IPS-18c (cell line): ENCODE measurements at regions not wholly inside any gene's neighbourhood (a gene's known extent, or its start where the extent isn't known, plus 50 kb on each side); places are given as distances from the start of the nearest gene placed in this dataset.
"Not testable (repeated sequence)": the region's sequence is repeated elsewhere in the genome, so short reads cannot be mapped to it uniquely, and the experiment has no call there.

Experiments used
- H3K4me3 ChIP-seq: 2 replicates; pipeline ENCODE4 v1.7.0; 2013; ENCODE audit warnings: low read depth, mild to moderate bottlenecking, low read length, moderate library complexity; ENCODE audit not compliant: insufficient read depth
- H3K9me3 ChIP-seq: one replicate; pipeline ENCODE4 v1.6.1; 2013; ENCODE audit warnings: mild to moderate bottlenecking, low read length, moderate library complexity; ENCODE audit not compliant: control insufficient read depth, insufficient read depth

DNA sequence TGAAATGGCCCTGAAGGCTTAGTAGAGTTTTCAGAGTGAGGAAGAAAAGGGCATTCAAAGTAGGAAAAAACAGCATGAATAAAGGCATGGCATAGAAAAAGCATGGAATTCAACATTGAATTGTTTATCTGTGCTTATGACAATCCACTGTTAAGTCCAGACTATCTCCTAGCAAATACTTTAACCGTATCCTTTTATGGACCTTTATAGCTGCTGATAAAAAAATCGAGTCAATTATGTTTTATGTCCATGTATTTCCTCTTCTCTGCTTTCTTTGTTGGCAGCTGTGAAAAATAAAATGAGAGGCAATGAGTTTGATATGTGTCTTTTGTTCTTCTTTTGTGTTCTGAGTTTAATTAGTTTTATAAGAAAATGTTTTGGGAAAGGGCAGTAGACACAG is 70.4 kb downstream of the TDRD15 start:
- no peak overlapping the region for H3K4me3 ChIP-seq
- H3K9me3 ChIP-seq = no peaks in the 10 kb centered on the region

GRCh38 chr2:21194858-21195271 is 71.1 kb downstream of the TDRD15 start:
- Histone ChIP-seq H3K9me3 (no peaks in the 10 kb centered on the region), H3K4me3 (no peak overlapping the region)

DNA sequence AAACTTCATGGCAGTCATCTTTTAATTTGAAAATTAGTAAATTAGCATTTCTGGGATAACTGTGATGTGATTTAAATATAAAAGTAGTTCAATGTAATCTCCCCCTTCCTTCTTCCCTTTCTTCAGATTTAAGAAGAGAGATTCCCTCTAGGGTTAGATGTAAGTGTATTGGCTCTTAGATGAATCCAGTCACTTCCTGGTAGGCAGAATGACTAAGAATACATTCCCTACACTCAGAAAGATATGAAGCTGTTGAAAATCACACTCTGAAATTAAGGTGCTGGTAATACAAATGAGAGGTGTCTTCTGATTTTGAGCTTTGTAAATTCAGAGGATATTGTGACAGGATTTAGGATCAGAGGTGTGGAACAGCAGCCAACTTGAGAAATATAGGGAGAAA is 71.6 kb downstream of the TDRD15 start:
- H3K9me3 ChIP-seq = no peaks in the 10 kb centered on the region
- H3K4me3 ChIP-seq = no peak overlapping the region

- Histone ChIP-seq H3K9me3 (no peaks in the 10 kb centered on the region), H3K4me3 (no peak overlapping the region)
Measured at GRCh38 chr2:21198637-21199036, 74.9 kb downstream of the TDRD15 start.

DNA sequence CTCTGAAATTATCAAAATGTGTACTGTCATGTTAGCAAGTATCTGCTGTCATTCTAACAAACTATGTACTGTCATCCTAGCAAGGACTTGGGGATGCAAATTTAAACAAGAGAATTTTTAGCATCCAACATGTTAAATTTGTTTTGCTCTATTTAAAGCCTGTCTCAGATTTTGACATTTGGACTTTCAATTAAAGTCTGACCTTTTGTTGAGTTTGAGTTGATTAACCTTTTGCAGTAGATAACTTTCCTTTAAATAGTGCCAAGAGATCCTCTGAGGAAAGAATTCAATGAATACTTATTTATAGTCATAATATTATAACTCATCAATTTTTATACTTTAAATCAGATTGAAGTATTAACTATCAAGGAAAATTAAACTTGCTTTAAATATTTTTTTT is 80.2 kb downstream of the TDRD15 start:
- no peaks in the 10 kb centered on the region for H3K9me3 ChIP-seq
- no peak overlapping the region for H3K4me3 ChIP-seq

DNA sequence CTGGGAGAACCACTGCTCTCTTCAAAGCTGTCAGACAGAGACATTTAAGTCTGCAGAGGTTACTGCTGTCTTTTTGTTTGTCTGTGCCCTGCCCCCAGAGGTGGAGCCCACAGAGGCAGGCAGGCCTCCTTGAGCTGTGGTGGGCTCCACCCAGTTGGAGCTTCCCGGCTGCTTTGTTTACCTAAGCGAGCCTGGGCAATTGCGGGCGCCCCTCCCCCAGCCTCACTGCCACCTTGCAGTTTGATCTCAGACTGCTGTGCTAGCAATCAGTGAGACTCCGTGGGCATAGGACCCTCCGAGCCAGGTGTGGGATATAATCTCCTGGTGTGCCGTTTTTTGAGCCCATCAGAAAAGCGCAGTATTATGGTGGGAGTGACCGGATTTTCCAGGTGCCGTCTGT is 90.3 kb downstream of the TDRD15 start:
- not testable (repeated sequence) for H3K4me3 ChIP-seq, H3K9me3 ChIP-seq

DNA sequence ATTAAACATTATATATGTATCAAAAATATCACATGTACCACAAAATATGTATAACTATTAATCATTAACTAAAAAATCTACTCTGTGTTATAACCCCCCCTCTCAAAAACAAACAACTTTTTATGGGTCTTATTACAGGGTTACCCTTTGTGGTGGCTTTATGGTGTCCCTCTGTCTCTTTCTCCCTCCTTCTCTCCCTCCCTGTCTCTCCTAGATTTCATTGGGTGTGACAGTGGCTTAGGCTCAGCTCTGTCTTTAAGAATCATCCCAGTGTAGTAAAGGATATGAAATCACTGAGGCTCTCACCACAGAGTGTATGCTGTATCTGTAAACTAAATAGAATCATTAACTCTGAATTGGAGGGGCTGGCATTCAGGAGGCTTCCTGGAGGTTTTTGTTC is 93.7 kb downstream of the TDRD15 start:
- Histone ChIP-seq H3K4me3 (no peak overlapping the region), H3K9me3 (no peaks in the 10 kb centered on the region)

DNA sequence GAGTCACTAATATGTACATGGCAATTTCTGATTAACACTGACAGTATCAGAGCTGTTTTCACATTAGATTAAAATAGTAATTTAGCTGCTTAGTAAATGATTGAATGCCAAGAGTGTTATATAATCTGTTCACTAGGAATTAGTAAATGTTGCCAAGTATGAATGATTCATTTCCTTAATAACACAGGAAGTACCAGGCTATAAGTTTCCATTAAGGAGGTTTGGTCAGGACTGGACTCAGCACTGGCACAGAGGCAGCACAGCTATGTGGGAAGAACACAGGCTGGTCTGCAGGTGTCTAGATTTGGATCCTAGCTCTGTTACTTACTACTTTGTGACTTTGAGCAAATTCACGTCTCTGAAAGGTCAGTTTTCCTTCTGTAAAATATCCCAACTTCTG is 97.2 kb downstream of the TDRD15 start:
- Histone ChIP-seq H3K9me3 (no peaks in the 10 kb centered on the region), H3K4me3 (no peak overlapping the region)

DNA sequence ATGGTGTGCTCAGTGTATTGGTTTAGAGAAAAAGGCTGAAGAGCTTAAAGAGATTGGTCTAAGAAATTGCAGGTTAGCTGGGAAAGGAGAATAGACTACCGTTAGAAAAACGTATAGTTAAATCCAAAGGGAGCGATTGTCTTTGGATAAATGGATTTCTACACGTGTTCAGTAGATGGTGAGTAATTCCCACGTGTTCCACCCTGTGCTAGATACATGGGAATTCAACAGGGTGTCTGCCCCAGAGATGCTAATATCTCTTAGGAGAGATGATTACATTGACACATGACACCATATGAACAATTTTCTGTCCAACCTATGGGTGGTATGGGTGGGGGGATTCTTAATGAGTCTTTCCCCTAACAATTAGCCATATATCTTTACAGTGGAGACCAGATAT is 99.8 kb downstream of the TDRD15 start:
- Histone ChIP-seq H3K9me3 (no peaks in the 10 kb centered on the region), H3K4me3 (no peak overlapping the region)

DNA sequence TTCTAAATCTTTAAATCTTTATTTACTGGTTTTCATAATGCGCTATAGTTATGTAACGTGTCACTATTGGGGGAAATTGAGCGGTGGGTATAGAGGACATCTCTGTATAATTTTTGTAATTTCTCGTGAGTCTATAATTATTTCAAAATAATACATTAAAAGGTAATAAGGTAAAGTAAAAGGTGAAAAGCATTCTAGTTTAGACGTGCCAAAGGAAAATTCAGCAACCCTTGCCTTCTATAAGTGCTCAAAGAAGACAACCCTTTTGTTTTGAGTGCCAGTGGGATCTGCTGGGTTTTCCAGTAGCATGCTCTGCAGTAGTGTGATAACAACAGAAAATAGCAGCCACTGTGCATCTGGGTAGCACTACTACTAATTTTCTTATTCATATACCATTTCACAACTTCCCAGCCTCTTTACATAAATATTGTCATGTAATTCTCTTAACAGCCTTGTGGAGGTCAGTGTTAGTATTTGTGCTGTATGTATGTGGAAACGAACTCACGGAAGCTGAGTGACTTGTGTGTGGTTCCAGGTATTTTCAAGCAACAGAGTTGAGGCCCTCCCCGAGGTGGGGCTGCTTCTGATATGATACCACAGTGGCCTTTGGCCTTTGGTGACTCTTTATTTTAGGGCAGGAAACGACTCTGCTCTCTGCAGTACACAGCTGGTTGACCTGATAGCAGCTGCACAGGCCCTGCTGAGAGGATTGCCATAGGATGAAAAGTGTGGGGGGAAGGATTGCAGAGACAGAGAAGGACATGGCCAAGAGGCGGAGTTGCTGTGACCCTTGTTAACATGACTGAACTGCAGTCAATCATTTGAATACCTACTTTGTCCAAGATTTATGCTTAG is 104.5 kb downstream of the TDRD15 start:
- Histone ChIP-seq H3K9me3 (no peaks in the 10 kb centered on the region), H3K4me3 (no peak overlapping the region)

DNA sequence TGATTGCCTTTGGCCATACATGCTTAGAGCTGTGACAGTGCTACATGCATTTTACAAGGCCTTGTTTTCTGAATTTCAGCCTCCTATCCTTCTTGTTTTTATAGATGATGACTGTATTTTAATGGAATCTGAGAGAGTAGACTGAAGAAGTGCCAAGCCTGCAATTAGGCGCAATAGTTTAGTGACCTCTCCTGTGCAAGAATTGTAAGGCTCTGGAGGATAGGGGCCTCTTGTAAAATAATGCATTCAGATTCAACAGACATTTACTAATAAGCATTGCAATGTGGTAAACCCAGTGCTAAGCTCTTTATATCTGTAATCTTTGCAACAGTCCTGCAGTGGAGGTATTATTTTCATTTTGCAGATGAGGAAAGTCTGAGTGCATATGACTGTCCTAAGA is 105.5 kb downstream of the TDRD15 start:
- Histone ChIP-seq H3K9me3 (no peaks in the 10 kb centered on the region), H3K4me3 (no peak overlapping the region)

DNA sequence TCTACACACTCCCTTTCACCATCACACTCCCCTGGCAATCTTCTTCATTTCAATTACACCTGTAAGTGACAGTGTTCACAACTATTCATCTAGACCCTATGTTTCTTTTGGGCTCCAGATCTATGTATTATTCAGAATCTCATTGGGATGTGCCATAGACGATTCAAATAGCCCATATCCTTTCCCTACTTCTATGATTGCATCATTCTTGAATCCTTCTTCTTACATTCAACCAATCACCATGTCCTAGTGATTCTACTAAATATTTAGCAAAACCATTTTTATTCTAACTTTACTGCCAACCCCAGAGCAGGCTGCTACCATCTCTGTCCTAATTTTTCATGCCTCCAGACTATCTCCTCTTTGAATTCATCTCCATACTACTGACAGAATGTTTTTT is 106.4 kb downstream of the TDRD15 start:
- no peak overlapping the region for H3K4me3 ChIP-seq

GRCh38 chr2:21231985-21232384 is 108.2 kb downstream of the TDRD15 start:
- Histone ChIP-seq H3K4me3 (no peak overlapping the region), H3K9me3 (no peaks in the 10 kb centered on the region)

More for the DNA sequence above, 106.4 kb downstream of the TDRD15 start:
- H3K9me3 ChIP-seq = no peaks in the 10 kb centered on the region

DNA sequence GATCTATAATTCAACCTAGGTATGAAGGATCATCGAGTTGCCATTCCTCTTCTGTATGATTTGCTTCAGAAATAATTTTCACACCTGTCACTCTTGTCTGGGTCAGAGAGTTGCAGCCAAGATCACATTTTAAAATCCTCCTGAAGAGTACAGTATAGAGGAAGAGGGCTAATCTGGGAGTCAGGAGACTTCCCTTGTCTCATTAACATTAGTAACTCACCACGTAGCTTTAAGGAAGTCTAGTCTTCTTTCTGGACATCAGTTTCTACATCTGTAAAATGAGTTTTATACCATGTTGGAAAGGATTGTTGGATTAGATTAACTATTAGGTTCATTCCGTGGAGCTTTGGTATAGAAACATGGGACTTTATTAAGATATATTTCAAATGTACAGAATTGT is 109.4 kb downstream of the TDRD15 start:
- H3K9me3 ChIP-seq = no peaks in the 10 kb centered on the region
- H3K4me3 ChIP-seq = no peak overlapping the region

DNA sequence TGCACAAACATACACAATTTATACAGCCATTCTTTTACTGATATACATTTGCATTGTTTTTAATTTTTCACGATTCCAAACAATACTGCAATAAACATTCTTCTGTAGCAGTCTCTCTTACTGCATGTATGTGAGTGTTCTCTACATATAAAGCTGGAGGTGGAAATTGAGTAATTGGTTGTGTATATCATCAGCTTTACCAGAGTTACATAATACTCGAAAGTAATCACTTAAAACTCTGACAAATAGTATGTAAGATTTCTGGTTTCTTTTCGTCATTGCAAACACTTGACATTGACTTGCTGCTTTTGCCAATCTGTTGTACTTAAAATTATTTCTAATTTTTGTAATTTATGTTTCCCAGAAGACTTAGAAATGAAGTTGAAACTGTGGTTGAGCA is 110.2 kb downstream of the TDRD15 start:
- H3K4me3 ChIP-seq = no peak overlapping the region
- H3K9me3 ChIP-seq = no peaks in the 10 kb centered on the region

DNA sequence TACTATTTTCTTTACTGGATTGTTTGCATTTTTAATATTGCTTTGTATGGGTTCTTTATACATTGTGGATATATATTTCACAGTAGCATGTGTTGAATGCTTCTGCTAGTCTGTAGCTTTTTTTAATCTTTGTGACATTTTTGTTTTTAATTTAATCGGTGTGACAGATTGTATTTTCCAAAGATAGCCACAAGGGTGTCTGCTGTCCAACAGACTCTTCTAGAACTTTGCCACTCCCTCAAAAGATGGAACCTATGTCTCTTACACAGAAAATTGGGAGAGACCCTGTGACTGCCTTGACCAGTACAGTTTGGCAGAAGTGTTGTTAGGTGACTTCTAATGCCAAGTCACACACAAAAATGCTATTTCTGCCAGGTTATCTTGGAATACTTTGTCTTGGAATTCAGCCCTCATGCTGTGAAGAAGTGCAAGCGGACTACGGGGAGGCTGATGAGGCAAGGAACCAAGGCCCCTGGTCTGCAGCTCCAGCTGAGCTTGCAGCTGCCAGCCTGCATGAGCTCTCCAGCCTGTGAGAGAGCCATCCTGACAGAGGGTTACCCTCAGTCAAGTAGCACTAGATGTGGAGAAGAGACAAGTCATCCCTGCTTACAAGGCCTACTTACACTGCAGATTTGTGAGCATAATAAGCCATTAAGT is 110.8 kb downstream of the TDRD15 start:
- no peak overlapping the region for H3K4me3 ChIP-seq
- no peaks in the 10 kb centered on the region for H3K9me3 ChIP-seq

DNA sequence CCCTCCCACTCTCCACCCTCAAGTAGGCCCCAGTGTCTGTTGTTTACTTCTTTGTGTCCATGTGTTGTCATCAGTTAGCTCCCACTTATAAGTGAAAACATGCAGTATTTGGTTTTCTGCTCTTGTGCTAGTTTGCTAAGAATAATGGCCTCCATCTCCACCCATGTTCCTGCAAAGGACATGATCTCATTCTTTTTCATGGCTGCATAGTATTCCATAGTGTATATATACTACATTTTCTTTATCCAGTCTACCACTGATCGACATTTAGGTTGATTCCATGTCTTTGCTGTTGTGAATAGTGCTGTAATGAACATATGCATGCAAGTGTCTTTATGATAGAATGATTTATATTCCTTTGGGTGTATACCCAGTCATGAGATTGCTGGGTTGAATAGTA is 116.0 kb downstream of the TDRD15 start:
- not testable (repeated sequence) for H3K9me3 ChIP-seq, H3K4me3 ChIP-seq

- Histone ChIP-seq H3K9me3 (no peaks in the 10 kb centered on the region), H3K4me3 (no peak overlapping the region)
Measured at GRCh38 chr2:21244161-21244560, 120.4 kb downstream of the TDRD15 start.

DNA sequence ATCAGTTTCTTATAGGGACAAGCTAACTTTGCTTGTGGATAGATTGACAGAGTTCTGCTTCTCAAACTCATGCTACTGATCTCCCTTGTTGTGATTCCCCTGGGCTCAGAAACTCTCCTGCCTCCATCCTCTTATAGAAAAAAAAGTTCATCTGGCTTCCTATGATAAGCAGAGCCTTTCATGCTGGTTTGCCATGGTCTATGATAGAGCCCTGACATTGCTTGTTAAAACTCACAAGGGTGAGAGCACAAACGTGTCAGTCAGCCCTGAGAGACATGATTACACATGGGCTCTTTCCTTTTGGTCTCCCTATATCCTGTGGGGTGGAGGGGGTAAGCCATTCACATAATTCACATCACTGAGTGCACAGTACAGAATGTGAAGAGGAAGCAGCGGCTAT is 121.8 kb downstream of the TDRD15 start:
- Histone ChIP-seq H3K4me3 (no peak overlapping the region), H3K9me3 (no peaks in the 10 kb centered on the region)
